Loucy (cell line): ENCODE measurements at regions not wholly inside any gene's neighbourhood (a gene's known extent, or its start where the extent isn't known, plus 50 kb on each side); places are given as distances from the start of the nearest gene placed in this dataset.

ENCODE experiments used
- H2AFZ ChIP-seq: fragments of 200-600 bp; sonication (generic); 2 replicates; pipeline ENCODE4 v1.6.0; 2016; ENCODE audit warnings: antibody characterized with exemption, mild to moderate bottlenecking, low read length, moderate library complexity
- H3F3A ChIP-seq: fragments of 200-600 bp; 2 replicates; pipeline ENCODE4 v1.6.0; 2016; ENCODE audit warnings: antibody characterized with exemption, low read depth, mild to moderate bottlenecking
- H3K27me3 ChIP-seq: fragments of 200-600 bp; sonication (generic); 2 replicates; pipeline ENCODE4 v1.6.1; 2014; ENCODE audit warnings: low read length, mild to moderate bottlenecking; ENCODE audit not compliant: insufficient read depth, poor library complexity, severe bottlenecking
- H3K36me3 ChIP-seq: fragments of 200-600 bp; sonication (generic); 2 replicates; pipeline ENCODE4 v1.6.1; 2016; ENCODE audit warnings: low read length; ENCODE audit not compliant: insufficient read depth
- H3K4me1 ChIP-seq: fragments of 200-600 bp; sonication (generic); 2 replicates; pipeline ENCODE4 v1.5.1; 2014; ENCODE audit warnings: low read length, mild to moderate bottlenecking; ENCODE audit not compliant: insufficient read depth, poor library complexity, severe bottlenecking
- H3K4me2 ChIP-seq: fragments of 200-600 bp; sonication (generic); 2 replicates; pipeline ENCODE4 v1.6.0; 2014; ENCODE audit warnings: antibody characterized with exemption, low read length, low read depth, mild to moderate bottlenecking; ENCODE audit not compliant: poor library complexity, severe bottlenecking
- H3K4me3 ChIP-seq: fragments of 200-600 bp; sonication (generic); 2 replicates; pipeline ENCODE4 v1.5.1; 2014; ENCODE audit warnings: low read length, mild to moderate bottlenecking, mixed read lengths; ENCODE audit not compliant: poor library complexity, severe bottlenecking
- H3K79me2 ChIP-seq: fragments of 200-600 bp; sonication (generic); 2 replicates; pipeline ENCODE4 v1.6.1; 2014; ENCODE audit warnings: low read length; ENCODE audit not compliant: insufficient read depth
- H3K9ac ChIP-seq: fragments of 200-600 bp; sonication (generic); 2 replicates; pipeline ENCODE4 v1.6.0; 2014; ENCODE audit warnings: mild to moderate bottlenecking, low read depth, low read length, moderate library complexity; ENCODE audit not compliant: poor library complexity, severe bottlenecking
- H3K9me2 ChIP-seq: fragments of 200-600 bp; sonication (generic); replicated peaks from 2 replicates; pipeline ENCODE4 v1.6.1; 2016; ENCODE audit warnings: low read depth, low read length, mixed read lengths
- H3K9me3 ChIP-seq: fragments of 200-600 bp; sonication (generic); 2 replicates; pipeline ENCODE4 v1.6.1; 2014; ENCODE audit warnings: mild to moderate bottlenecking, antibody characterized with exemption, low read length, low read depth; ENCODE audit not compliant: insufficient read depth
- H4K20me1 ChIP-seq: fragments of 200-600 bp; sonication (generic); 2 replicates; pipeline ENCODE4 v1.6.0; 2014; ENCODE audit warnings: antibody characterized with exemption, low read length, mild to moderate bottlenecking; ENCODE audit not compliant: insufficient read depth, poor library complexity, severe bottlenecking
- CTCF ChIP-seq: fragments of 200-600 bp; sonication (generic); conservative IDR thresholded peaks from 2 replicates; pipeline ENCODE4 v1.5.1; 2014; ENCODE audit warnings: mild to moderate bottlenecking, antibody characterized with exemption, low read length
- EZH2phosphoT487 ChIP-seq: fragments of 200-600 bp; IDR thresholded peaks from 2 replicates; pipeline ENCODE4 v1.6.1; 2018; ENCODE audit warnings: antibody characterized with exemption, mild to moderate bottlenecking, moderate library complexity, borderline replicate concordance

- TF ChIP-seq EZH2phosphoT487 = no peak
- TF ChIP-seq CTCF = no peak
- no peak overlapping the region for H3K4me2 ChIP-seq
- H3K79me2 ChIP-seq = no peaks in the 10 kb centered on the region
- no peaks in the 10 kb centered on the region for H3K4me1 ChIP-seq
- H3K9ac ChIP-seq = no peak overlapping the region
- H3K27me3 ChIP-seq = no peaks in the 10 kb centered on the region
- no peaks in the 10 kb centered on the region for H4K20me1 ChIP-seq
- H3K4me3 ChIP-seq = no peak overlapping the region
- H3K36me3 ChIP-seq = no peaks in the 10 kb centered on the region
- no peaks in the 10 kb centered on the region for H3F3A ChIP-seq
- H2AFZ ChIP-seq = no peak overlapping the region
- no peaks in the 10 kb centered on the region for H3K9me2 ChIP-seq
- H3K9me3 ChIP-seq = no peaks in the 10 kb centered on the region
Measured at GRCh38 chr18:60500960-60501359, 128.4 kb upstream of the MC4R start.

GRCh38 chr18:60502591-60502990 lies 130.0 kb upstream of the MC4R start:
- no peaks in the 10 kb centered on the region for H3F3A ChIP-seq
- H3K79me2 ChIP-seq = no peaks in the 10 kb centered on the region
- H3K27me3 ChIP-seq = no peaks in the 10 kb centered on the region
- no peak overlapping the region for H3K9ac ChIP-seq
- H3K4me2 ChIP-seq = no peak overlapping the region
- no peaks in the 10 kb centered on the region for H4K20me1 ChIP-seq
- no peak overlapping the region for H2AFZ ChIP-seq
- H3K9me2 ChIP-seq = no peaks in the 10 kb centered on the region
- H3K9me3 ChIP-seq = no peaks in the 10 kb centered on the region
- TF ChIP-seq CTCF (no peak), EZH2phosphoT487 (no peak)
- H3K36me3 ChIP-seq = no peaks in the 10 kb centered on the region
- no peak overlapping the region for H3K4me3 ChIP-seq
- H3K4me1 ChIP-seq = no peaks in the 10 kb centered on the region

- Histone ChIP-seq H4K20me1 (no peaks in the 10 kb centered on the region), H3K27me3 (no peaks in the 10 kb centered on the region), H3K4me1 (no peaks in the 10 kb centered on the region), H3K9ac (no peak overlapping the region), H3K9me2 (no peaks in the 10 kb centered on the region), H3K9me3 (no peaks in the 10 kb centered on the region), H3K4me3 (no peak overlapping the region), H3K36me3 (no peaks in the 10 kb centered on the region), H3F3A (no peaks in the 10 kb centered on the region), H3K4me2 (no peak overlapping the region), H3K79me2 (no peaks in the 10 kb centered on the region), H2AFZ (no peak overlapping the region)
- no peak for TF ChIP-seq CTCF
- no peak for TF ChIP-seq EZH2phosphoT487
Measured at GRCh38 chr18:60503199-60503598, 130.6 kb upstream of the MC4R start.
